ENCODE measurements at regions not wholly inside any gene's neighbourhood (a gene's known extent, or its start where the extent isn't known, plus 50 kb on each side); places are given as distances from the start of the nearest gene placed in this dataset.

DNA sequence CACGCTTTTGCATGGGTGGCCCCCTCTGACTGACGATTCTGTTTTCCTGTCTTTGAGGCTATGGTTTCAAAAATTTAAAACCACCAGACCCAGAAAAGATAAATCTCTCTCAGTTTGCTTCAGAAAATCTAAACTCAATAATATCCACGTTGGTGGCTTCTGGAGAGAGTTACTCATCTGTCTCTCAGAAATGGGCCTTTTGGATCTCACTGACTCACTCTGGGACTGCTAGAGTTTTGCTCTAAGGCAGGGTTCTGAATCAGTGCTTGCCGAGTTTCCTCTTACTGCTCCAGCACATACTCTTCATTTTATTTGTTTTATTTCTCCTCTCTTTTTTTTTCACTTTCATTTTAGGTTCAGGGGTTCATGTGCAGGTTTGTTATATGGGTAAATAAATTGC is 305.7 kb downstream of the BLID start:
- no peak overlapping the region for H3K27ac ChIP-seq
- TF ChIP-seq, protein P1, sequence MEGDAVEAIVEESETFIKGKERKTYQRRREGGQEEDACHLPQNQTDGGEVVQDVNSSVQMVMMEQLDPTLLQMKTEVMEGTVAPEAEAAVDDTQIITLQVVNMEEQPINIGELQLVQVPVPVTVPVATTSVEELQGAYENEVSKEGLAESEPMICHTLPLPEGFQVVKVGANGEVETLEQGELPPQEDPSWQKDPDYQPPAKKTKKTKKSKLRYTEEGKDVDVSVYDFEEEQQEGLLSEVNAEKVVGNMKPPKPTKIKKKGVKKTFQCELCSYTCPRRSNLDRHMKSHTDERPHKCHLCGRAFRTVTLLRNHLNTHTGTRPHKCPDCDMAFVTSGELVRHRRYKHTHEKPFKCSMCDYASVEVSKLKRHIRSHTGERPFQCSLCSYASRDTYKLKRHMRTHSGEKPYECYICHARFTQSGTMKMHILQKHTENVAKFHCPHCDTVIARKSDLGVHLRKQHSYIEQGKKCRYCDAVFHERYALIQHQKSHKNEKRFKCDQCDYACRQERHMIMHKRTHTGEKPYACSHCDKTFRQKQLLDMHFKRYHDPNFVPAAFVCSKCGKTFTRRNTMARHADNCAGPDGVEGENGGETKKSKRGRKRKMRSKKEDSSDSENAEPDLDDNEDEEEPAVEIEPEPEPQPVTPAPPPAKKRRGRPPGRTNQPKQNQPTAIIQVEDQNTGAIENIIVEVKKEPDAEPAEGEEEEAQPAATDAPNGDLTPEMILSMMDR (IDR thresholded peaks at IDR 0.05): no peak
- no peak for TF ChIP-seq ZFX (IDR thresholded peaks at IDR 0.05; ENCODE audit: borderline replicate concordance)

DNA sequence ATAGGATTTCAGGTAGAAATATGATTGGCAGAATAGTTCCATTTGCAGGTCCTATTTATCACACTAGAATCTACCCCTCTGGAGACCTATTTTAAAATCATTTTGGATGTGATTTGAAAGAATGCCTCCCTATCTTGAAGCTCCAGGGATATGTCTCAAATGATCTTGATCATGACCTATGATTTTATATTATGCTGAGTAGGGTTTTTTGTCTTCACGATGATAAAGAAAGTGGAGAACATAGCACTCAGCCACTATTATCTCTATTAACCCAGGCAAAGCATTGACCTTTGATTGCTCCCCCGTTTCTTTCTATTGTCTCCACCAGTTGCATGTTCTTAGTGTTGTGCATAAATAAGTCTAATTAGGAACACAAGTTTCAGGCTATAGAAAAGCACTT is 307.9 kb downstream of the BLID start:
- TF ChIP-seq, protein P1 (IDR thresholded peaks at IDR 0.05): no peak
- TF ChIP-seq ZFX (IDR thresholded peaks at IDR 0.05; ENCODE audit: borderline replicate concordance): no peak
- H3K27ac ChIP-seq: no peak overlapping the region

DNA sequence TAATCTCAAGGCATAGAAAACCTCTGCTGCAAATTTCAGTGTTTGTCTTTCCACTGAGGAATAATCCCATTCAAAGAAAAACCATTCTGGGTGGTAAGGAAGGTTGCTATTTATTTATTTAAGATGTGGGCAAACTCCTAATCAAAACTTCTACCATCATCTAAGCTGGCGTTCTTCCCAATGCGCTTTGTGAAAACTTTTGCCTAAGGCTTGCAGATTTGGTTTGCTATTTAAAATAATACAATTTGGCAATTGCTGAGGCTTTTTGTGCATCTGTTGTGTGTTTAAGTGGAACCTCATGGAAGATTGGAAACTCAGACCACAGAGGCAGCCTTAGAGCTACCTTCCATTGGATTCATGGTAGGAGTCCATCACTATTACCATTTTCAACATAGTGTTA is 309.0 kb downstream of the BLID start:
- TF ChIP-seq ZFX (IDR thresholded peaks at IDR 0.05; ENCODE audit: borderline replicate concordance): no peak
- TF ChIP-seq, protein P1 (IDR thresholded peaks at IDR 0.05): no peak
- no peak overlapping the region for H3K27ac ChIP-seq

DNA sequence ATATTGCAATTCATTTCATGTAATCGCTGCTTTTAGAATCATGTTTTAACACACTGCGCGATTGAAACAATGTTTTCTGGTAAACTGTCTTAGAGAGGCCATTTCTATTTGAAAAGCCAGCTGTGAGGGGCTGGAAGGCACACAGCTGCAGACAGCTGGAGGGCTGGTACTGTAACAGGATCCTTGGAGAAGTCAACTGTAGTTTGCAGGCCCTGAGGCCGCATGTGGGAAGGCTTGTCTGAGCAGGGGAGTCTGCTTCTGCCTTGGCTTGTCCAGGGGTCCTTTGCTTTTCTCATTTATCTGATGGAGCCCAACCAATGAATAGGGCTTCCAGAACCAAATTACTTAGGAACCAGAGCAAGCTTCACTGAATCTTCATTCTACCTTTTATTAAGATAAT is 313.5 kb downstream of the BLID start:
- H3K27ac ChIP-seq: no peak overlapping the region
- TF ChIP-seq ZFX (IDR thresholded peaks at IDR 0.05; ENCODE audit: borderline replicate concordance): no peak
- TF ChIP-seq, protein P1 (IDR thresholded peaks at IDR 0.05): no peak

DNA sequence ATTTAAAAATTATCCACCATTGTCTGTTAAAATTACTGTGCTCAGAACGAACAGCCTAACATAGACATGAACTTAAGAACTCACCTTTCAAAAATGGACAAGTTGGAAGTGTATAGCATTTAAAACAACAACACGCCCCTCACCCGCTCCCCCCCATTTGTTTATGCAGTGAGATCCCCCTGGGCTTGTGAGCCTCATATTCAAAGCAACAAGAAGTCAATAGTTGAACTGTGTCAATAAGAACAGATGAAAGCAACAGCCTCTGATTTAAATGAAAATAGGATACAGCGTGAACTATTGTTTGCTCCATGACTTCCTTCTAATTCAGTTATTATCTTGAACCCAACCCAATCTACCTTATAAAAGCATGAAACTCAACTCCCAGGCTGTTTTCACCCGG is 314.2 kb downstream of the BLID start:
- TF ChIP-seq ZFX (IDR thresholded peaks at IDR 0.05; ENCODE audit: borderline replicate concordance): no peak
- TF ChIP-seq, protein P1 (IDR thresholded peaks at IDR 0.05): no peak
- no peak overlapping the region for H3K27ac ChIP-seq

DNA sequence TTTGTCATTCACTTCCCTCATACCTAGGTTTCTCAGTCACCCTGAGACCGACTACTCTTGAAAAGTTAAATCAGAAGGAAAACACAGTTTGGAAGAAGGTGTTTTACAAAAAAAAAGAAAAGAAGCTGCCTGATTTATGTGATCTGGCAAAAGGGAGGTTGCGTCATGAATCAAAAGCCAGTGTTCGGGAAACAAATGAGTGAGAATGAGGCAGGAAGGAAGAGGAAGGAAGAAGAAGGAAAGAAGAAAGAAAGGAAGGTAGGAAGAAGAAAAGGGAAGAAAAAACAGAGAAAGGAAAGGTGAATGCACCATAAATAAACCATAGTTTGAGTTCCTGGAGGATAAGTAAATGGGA is 314.6 kb downstream of the BLID start:
- H3K27ac ChIP-seq: no peak overlapping the region
- TF ChIP-seq, protein P1 (IDR thresholded peaks at IDR 0.05): no peak
- TF ChIP-seq ZFX (IDR thresholded peaks at IDR 0.05; ENCODE audit: borderline replicate concordance): no peak

DNA sequence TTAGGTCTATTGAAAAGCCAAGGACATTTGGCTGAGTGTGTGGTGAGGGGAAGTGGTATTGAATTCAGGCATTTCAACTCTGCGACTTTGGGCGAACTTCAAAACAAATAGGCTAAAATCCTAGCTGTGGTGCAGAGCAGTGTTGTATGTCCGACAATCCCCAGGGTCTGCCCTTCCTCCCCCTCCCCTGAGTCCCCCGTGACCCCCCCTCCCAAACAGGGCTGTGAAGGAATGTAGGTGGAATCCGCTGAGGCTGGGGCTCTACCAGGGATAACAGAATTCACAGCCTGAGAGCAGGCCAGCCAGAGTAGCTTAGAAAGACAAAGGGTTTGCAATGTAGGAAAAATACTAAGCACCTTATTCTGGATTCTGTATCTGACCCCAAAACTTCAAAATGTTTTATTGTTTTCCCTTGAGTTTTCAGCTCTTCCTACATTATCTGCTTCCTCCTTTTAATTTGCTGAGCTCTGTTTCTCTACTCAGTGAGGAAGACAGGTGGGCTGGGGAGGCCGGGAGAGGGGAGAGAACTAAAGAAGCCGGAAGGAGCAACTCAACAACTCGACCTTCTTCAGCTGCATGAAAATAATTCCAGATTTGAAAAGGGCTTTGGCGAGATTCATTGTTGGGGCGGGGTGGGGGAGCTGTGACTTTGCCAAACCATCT is 315.2 kb downstream of the BLID start:
- TF ChIP-seq, protein P1 (IDR thresholded peaks at IDR 0.05): no peak
- no peak for TF ChIP-seq ZFX (IDR thresholded peaks at IDR 0.05; ENCODE audit: borderline replicate concordance)

More for the DNA sequence above, 315.2 kb downstream of the BLID start:
- no peak overlapping the region for H3K27ac ChIP-seq

All from 22Rv1 (cell line).